OCI-LY3 (cell line): ENCODE measurements at regions not wholly inside any gene's neighbourhood (a gene's known extent, or its start where the extent isn't known, plus 50 kb on each side); places are given as distances from the start of the nearest gene placed in this dataset.

ENCODE experiments used
- EZH2phosphoT487 ChIP-seq: fragments of 200-600 bp; shearing (Covaris generic); IDR thresholded peaks from 2 replicates; pipeline ENCODE4 v1.6.1; 2018; ENCODE audit warnings: antibody characterized with exemption, mixed run types, low read depth
- TF ChIP-seq, protein P1 (sequence below): fragments of 200-600, 300-600 bp; sonication (generic); IDR thresholded peaks from 2 replicates; pipeline ENCODE4 v1.5.1; 2014; ENCODE audit warnings: antibody characterized with exemption, low read length, low read depth

GRCh38 chr1:166302989-166303758, 136.4 kb upstream of the FAM78B start:
- TF ChIP-seq, protein P1, sequence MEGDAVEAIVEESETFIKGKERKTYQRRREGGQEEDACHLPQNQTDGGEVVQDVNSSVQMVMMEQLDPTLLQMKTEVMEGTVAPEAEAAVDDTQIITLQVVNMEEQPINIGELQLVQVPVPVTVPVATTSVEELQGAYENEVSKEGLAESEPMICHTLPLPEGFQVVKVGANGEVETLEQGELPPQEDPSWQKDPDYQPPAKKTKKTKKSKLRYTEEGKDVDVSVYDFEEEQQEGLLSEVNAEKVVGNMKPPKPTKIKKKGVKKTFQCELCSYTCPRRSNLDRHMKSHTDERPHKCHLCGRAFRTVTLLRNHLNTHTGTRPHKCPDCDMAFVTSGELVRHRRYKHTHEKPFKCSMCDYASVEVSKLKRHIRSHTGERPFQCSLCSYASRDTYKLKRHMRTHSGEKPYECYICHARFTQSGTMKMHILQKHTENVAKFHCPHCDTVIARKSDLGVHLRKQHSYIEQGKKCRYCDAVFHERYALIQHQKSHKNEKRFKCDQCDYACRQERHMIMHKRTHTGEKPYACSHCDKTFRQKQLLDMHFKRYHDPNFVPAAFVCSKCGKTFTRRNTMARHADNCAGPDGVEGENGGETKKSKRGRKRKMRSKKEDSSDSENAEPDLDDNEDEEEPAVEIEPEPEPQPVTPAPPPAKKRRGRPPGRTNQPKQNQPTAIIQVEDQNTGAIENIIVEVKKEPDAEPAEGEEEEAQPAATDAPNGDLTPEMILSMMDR, result no peak
- TF ChIP-seq EZH2phosphoT487, result peak; percentile 88
